ENCODE measurements at regions not wholly inside any gene's neighbourhood (a gene's known extent, or its start where the extent isn't known, plus 50 kb on each side); places are given as distances from the start of the nearest gene placed in this dataset.
"Not testable (repeated sequence)": the region's sequence is repeated elsewhere in the genome, so short reads cannot be mapped to it uniquely, and the experiment has no call there.

- TF ChIP-seq JUND (IDR thresholded peaks at IDR 0.05; ENCODE audit: low read depth), result no peak
- no peak for DNase-seq (ENCODE audit: low read depth in 1 of 2, low spot score in 1 of 2)
- in situ Hi-C loops (cut with HindIII; ENCODE audit: low pct_unique_long_range_greater_than_20kb, low sequenced_read_pairs), result no loop called here
These were observed 181.8 kb upstream of the MEF2C start for GRCh38 chr5:89064736-89065135.

- in situ Hi-C loops (cut with HindIII; ENCODE audit: low pct_unique_long_range_greater_than_20kb, low sequenced_read_pairs), result no loop called here
These were observed 181.1 kb upstream of the MEF2C start for GRCh38 chr5:89064054-89064453.

GRCh38 chr5:89060768-89061167 lies 177.8 kb upstream of the MEF2C start:
- in situ Hi-C loops (cut with HindIII; ENCODE audit: low pct_unique_long_range_greater_than_20kb, low sequenced_read_pairs), result no loop called here
- TF ChIP-seq JUND (IDR thresholded peaks at IDR 0.05; ENCODE audit: low read depth), result no peak
- DNase-seq (ENCODE audit: low read depth in 1 of 2, low spot score in 1 of 2), result no peak

More at GRCh38 chr5:89064054-89064453, 181.1 kb upstream of the MEF2C start:
- no peak for TF ChIP-seq JUND (IDR thresholded peaks at IDR 0.05; ENCODE audit: low read depth)
- no peak for DNase-seq (ENCODE audit: low read depth in 1 of 2, low spot score in 1 of 2)

GRCh38 chr5:89059274-89059673 lies 176.3 kb upstream of the MEF2C start:
- no peak for DNase-seq (ENCODE audit: low read depth in 1 of 2, low spot score in 1 of 2)

GRCh38 chr5:89055695-89056085 lies 172.7 kb upstream of the MEF2C start:
- peak in 1 of 2 experiments; percentile 51 for DNase-seq (ENCODE audit: low read depth in 1 of 2, low spot score in 1 of 2)
- in situ Hi-C loops (cut with HindIII; ENCODE audit: low pct_unique_long_range_greater_than_20kb, low sequenced_read_pairs), result no loop called here
- peak; percentile 34; the same call in 1 of the 2 replicates for TF ChIP-seq JUND (IDR thresholded peaks at IDR 0.05; ENCODE audit: low read depth)

More at GRCh38 chr5:89059274-89059673, 176.3 kb upstream of the MEF2C start:
- TF ChIP-seq JUND (IDR thresholded peaks at IDR 0.05; ENCODE audit: low read depth), result no peak
- in situ Hi-C loops (cut with HindIII; ENCODE audit: low pct_unique_long_range_greater_than_20kb, low sequenced_read_pairs), result no loop called here

GRCh38 chr5:89055015-89055694 lies 172.2 kb upstream of the MEF2C start:
- no peak for DNase-seq (ENCODE audit: low read depth in 1 of 2, low spot score in 1 of 2)
- in situ Hi-C loops (cut with HindIII; ENCODE audit: low pct_unique_long_range_greater_than_20kb, low sequenced_read_pairs), result no loop called here

GRCh38 chr5:89053547-89053946 lies 170.6 kb upstream of the MEF2C start:
- in situ Hi-C loops (cut with HindIII; ENCODE audit: low pct_unique_long_range_greater_than_20kb, low sequenced_read_pairs), result no loop called here
- no peak; the same call in 1 of the 2 replicates for TF ChIP-seq JUND (IDR thresholded peaks at IDR 0.05; ENCODE audit: low read depth)
- DNase-seq (ENCODE audit: low read depth in 1 of 2, low spot score in 1 of 2), result peak; percentile 11 to 63

More at GRCh38 chr5:89055015-89055694, 172.2 kb upstream of the MEF2C start:
- TF ChIP-seq JUND (IDR thresholded peaks at IDR 0.05; ENCODE audit: low read depth), result no peak

GRCh38 chr5:89050062-89050461 lies 167.1 kb upstream of the MEF2C start:
- DNase-seq (ENCODE audit: low read depth in 1 of 2, low spot score in 1 of 2); in situ Hi-C loops (cut with HindIII; ENCODE audit: low pct_unique_long_range_greater_than_20kb, low sequenced_read_pairs): not testable (repeated sequence)

- in situ Hi-C loops (cut with HindIII; ENCODE audit: low pct_unique_long_range_greater_than_20kb, low sequenced_read_pairs), result no loop called here
- DNase-seq (ENCODE audit: low read depth in 1 of 2, low spot score in 1 of 2), result no peak
- TF ChIP-seq JUND (IDR thresholded peaks at IDR 0.05; ENCODE audit: low read depth), result no peak
These were observed 164.6 kb upstream of the MEF2C start for GRCh38 chr5:89047571-89047970.

- TF ChIP-seq JUND (IDR thresholded peaks at IDR 0.05; ENCODE audit: low read depth), result no peak
- in situ Hi-C loops (cut with HindIII; ENCODE audit: low pct_unique_long_range_greater_than_20kb, low sequenced_read_pairs), result no loop called here
- DNase-seq (ENCODE audit: low read depth in 1 of 2, low spot score in 1 of 2), result no peak
These were observed 162.2 kb upstream of the MEF2C start for GRCh38 chr5:89045216-89045615.

- in situ Hi-C loops (cut with HindIII; ENCODE audit: low pct_unique_long_range_greater_than_20kb, low sequenced_read_pairs), result no loop called here
- TF ChIP-seq JUND (IDR thresholded peaks at IDR 0.05; ENCODE audit: low read depth), result no peak
- no peak for DNase-seq (ENCODE audit: low read depth in 1 of 2, low spot score in 1 of 2)
These were observed 161.8 kb upstream of the MEF2C start for GRCh38 chr5:89044674-89045200.

- in situ Hi-C loops (cut with HindIII; ENCODE audit: low pct_unique_long_range_greater_than_20kb, low sequenced_read_pairs), result no loop called here
- no peak for DNase-seq (ENCODE audit: low read depth in 1 of 2, low spot score in 1 of 2)
- no peak for TF ChIP-seq JUND (IDR thresholded peaks at IDR 0.05; ENCODE audit: low read depth)
These were observed 160.7 kb upstream of the MEF2C start for GRCh38 chr5:89043676-89044075.

- in situ Hi-C loops (cut with HindIII; ENCODE audit: low pct_unique_long_range_greater_than_20kb, low sequenced_read_pairs), result no loop called here
- DNase-seq (ENCODE audit: low read depth in 1 of 2, low spot score in 1 of 2), result no peak
- no peak for TF ChIP-seq JUND (IDR thresholded peaks at IDR 0.05; ENCODE audit: low read depth)
These were observed 159.8 kb upstream of the MEF2C start for GRCh38 chr5:89042746-89043145.

- DNase-seq (ENCODE audit: low read depth in 1 of 2, low spot score in 1 of 2), result no peak
- in situ Hi-C loops (cut with HindIII; ENCODE audit: low pct_unique_long_range_greater_than_20kb, low sequenced_read_pairs), result no loop called here
- no peak for TF ChIP-seq JUND (IDR thresholded peaks at IDR 0.05; ENCODE audit: low read depth)
These were observed 159.0 kb upstream of the MEF2C start for GRCh38 chr5:89041976-89042375.

Measured in T47D (cell line).